IMR-90 (cell line): ENCODE measurements at regions not wholly inside any gene's neighbourhood (a gene's known extent, or its start where the extent isn't known, plus 50 kb on each side); places are given as distances from the start of the nearest gene placed in this dataset.

Experiments used
- ATAC-seq: fragments of 200-7000 bp; cut with Tn5 transposase; 2 replicates; pipeline ENCODE4 v1.9.1; 2020; ENCODE audit warnings: low read depth, mild to moderate bottlenecking, moderate library complexity
- BruUV-seq: library from RNA; stranded (reverse); fragments of 400-500 nt; replicated peaks from 2 replicates; lab custom pipeline; 2021; lab: Mats Ljungman, UMichigan
- CTCF ChIA-PET: fragments of 300-600 bp; formaldehyde crosslinking; extraction: SDS; loops from one replicate; lab custom pipeline; 2021; ENCODE audit warnings: antibody characterized with exemption; lab: Yijun Ruan, JAX
- POLR2A ChIA-PET: fragments of 300-600 bp; sonication (Branson Sonifier 250); formaldehyde crosslinking; loops from one replicate; lab custom pipeline; 2022; ENCODE audit warnings: antibody characterized with exemption; ENCODE audit not compliant: unreplicated experiment; lab: Charles Lee
- DNase-seq: peaks from one replicate; pipeline ENCODE4 v3.0.0; 2013
- H2AFZ ChIP-seq: replicated peaks from 2 replicates; pipeline ENCODE3; 2013; ENCODE audit warnings: low read length, mild to moderate bottlenecking; ENCODE audit not compliant: poor library complexity
- H2AK5ac ChIP-seq: 2 replicates; pipeline ENCODE4 v1.6.1; 2013; ENCODE audit warnings: low read depth, low read length, inconsistent platforms
- H2AK9ac ChIP-seq: replicated peaks from 2 replicates; pipeline ENCODE3; 2013; ENCODE audit warnings: mild to moderate bottlenecking, low read depth, low read length, moderate library complexity; ENCODE audit not compliant: poor library complexity
- H2BK120ac ChIP-seq: 2 replicates; pipeline ENCODE4 v1.6.1; 2013; ENCODE audit warnings: low read depth, low read length, inconsistent platforms
- H2BK15ac ChIP-seq: 3 replicates; pipeline ENCODE4 v1.6.1; 2013; ENCODE audit warnings: low read depth, low read length, inconsistent platforms
- H2BK20ac ChIP-seq: 2 replicates; pipeline ENCODE4 v1.6.1; 2013; ENCODE audit warnings: low read depth, mild to moderate bottlenecking, inconsistent platforms, low read length, moderate library complexity
- H2BK5ac ChIP-seq: 2 replicates; pipeline ENCODE4 v1.6.1; 2013; ENCODE audit warnings: mild to moderate bottlenecking, low read depth, low read length, inconsistent platforms; ENCODE audit not compliant: poor library complexity, severe bottlenecking
- H3K14ac ChIP-seq: replicated peaks from 2 replicates; pipeline ENCODE4 v1.6.1; 2013; ENCODE audit warnings: low read depth, low read length, inconsistent platforms
- H3K18ac ChIP-seq: 2 replicates; pipeline ENCODE4 v1.6.1; 2013; ENCODE audit warnings: low read depth, low read length, control low read depth
- H3K23ac ChIP-seq: 2 replicates; pipeline ENCODE4 v1.6.1; 2013; ENCODE audit warnings: low read depth, low read length, inconsistent platforms
- H3K27ac ChIP-seq: 2 replicates; pipeline ENCODE4 v1.5.1; 2013; ENCODE audit warnings: mild to moderate bottlenecking, control low read depth, low read length; ENCODE audit not compliant: insufficient read depth
- H3K27me3 ChIP-seq: 2 replicates; pipeline ENCODE4 v1.6.1; 2013; ENCODE audit warnings: low read length; ENCODE audit not compliant: control insufficient read depth, insufficient read depth
- H3K36me3 ChIP-seq: 2 replicates; pipeline ENCODE4 v1.6.1; 2013; ENCODE audit warnings: low read length, mixed read lengths; ENCODE audit not compliant: control insufficient read depth, insufficient read depth
- H3K4ac ChIP-seq: 2 replicates; pipeline ENCODE4 v1.6.1; 2013; ENCODE audit warnings: low read depth, low read length, inconsistent platforms
- H3K4me1 ChIP-seq: 2 replicates; pipeline ENCODE4 v1.6.1; 2013; ENCODE audit warnings: low read length, mixed read lengths; ENCODE audit not compliant: control insufficient read depth, insufficient read depth
- H3K4me2 ChIP-seq: 2 replicates; pipeline ENCODE4 v1.6.1; 2013; ENCODE audit warnings: low read depth, mild to moderate bottlenecking, control low read depth, low read length, moderate library complexity
- H3K4me3 ChIP-seq: 2 replicates; pipeline ENCODE4 v1.5.1; 2013; ENCODE audit warnings: low read depth, mild to moderate bottlenecking, control low read depth, low read length, moderate library complexity; ENCODE audit not compliant: insufficient read depth
- H3K56ac ChIP-seq: 2 replicates; pipeline ENCODE4 v1.6.1; 2013; ENCODE audit warnings: low read length, inconsistent platforms; ENCODE audit not compliant: insufficient read depth; ENCODE audit errors: extremely low read depth
- H3K79me1 ChIP-seq, 2 experiments: 2 replicates each; pipeline ENCODE4 v1.6.1; 2013; ENCODE audit warnings: low read length in 2 of 2, inconsistent platforms in 1 of 2, low read depth in 1 of 2
- H3K9ac ChIP-seq: 2 replicates; pipeline ENCODE4 v1.6.1; 2013; ENCODE audit warnings: low read depth, low read length, control low read depth
- H3K9me1 ChIP-seq: 2 replicates; pipeline ENCODE4 v1.6.1; 2013; ENCODE audit warnings: low read length, inconsistent platforms; ENCODE audit not compliant: insufficient read depth
- H3K9me3 ChIP-seq: 2 replicates; pipeline ENCODE4 v1.6.1; 2013; ENCODE audit warnings: low read length; ENCODE audit not compliant: control insufficient read depth, insufficient read depth
- H4K20me1 ChIP-seq: 2 replicates; pipeline ENCODE4 v1.6.1; 2013; ENCODE audit warnings: low read length, inconsistent platforms; ENCODE audit not compliant: insufficient read depth
- H4K5ac ChIP-seq: 2 replicates; pipeline ENCODE4 v1.6.1; 2013; ENCODE audit warnings: mild to moderate bottlenecking, low read depth, low read length, control low read depth
- H4K8ac ChIP-seq, 2 experiments: 2 replicates each; pipeline ENCODE4 v1.6.1; 2013; ENCODE audit warnings: low read depth in 2 of 2, low read length in 2 of 2, control low read depth in 1 of 2, inconsistent platforms in 1 of 2
- H4K91ac ChIP-seq: 2 replicates; pipeline ENCODE4 v1.6.1; 2013; ENCODE audit warnings: low read depth, low read length, inconsistent platforms; ENCODE audit not compliant: insufficient read depth
- BHLHE40 ChIP-seq: fragments of 150-350 bp; IDR thresholded peaks from 2 replicates; pipeline ENCODE4 v1.6.1; 2016; ENCODE audit warnings: mild to moderate bottlenecking, low read depth, low read length
- CEBPB ChIP-seq: IDR thresholded peaks from 2 replicates; pipeline ENCODE4 v1.6.1; 2012; ENCODE audit warnings: low read depth, low read length, improper control_type of control experiment
- FOS ChIP-seq: fragments of 150-350 bp; IDR thresholded peaks from 2 replicates; pipeline ENCODE4 v1.6.1; 2016; ENCODE audit warnings: low read depth, low read length
- MAZ ChIP-seq: IDR thresholded peaks from 2 replicates; pipeline ENCODE4 v1.6.1; 2012; ENCODE audit warnings: low read depth, mild to moderate bottlenecking, low read length, improper control_type of control experiment, moderate library complexity, borderline replicate concordance
- MXI1 ChIP-seq: IDR thresholded peaks from 2 replicates; pipeline ENCODE4 v1.6.1; 2012; ENCODE audit warnings: low read depth, mild to moderate bottlenecking, low read length, moderate library complexity, borderline replicate concordance
- RCOR1 ChIP-seq: IDR thresholded peaks from 2 replicates; pipeline ENCODE4 v1.6.1; 2012; ENCODE audit warnings: mild to moderate bottlenecking, low read length, improper control_type of control experiment; ENCODE audit not compliant: insufficient replicate concordance
- USF2 ChIP-seq: fragments of 150-350 bp; IDR thresholded peaks from 2 replicates; pipeline ENCODE4 v1.6.1; 2017; ENCODE audit warnings: mild to moderate bottlenecking, antibody characterized with exemption, low read length, low read depth
- WGBS, 2 experiments: methylation state at CpG; one replicate each; pipeline versions ENCODE4 v1.1.5 to v1.1.7; 2013; ENCODE audit warnings: missing lambda C conversion rate in 2 of 2; ENCODE audit not compliant: insufficient read length in 1 of 2; ENCODE audit errors: extremely low coverage in 2 of 2; 5-methylcytosine and 5-hydroxymethylcytosine counted together
- dilution Hi-C: fragments of 300-500 bp; cut with HindIII; formaldehyde crosslinking; loops from one replicate; pipeline ENCODE4 v1.14.3; 2018; ENCODE audit warnings: low sequenced_read_pairs; ENCODE audit not compliant: unreplicated experiment
- in situ Hi-C: fragments of 300-500 bp; cut with MboI; formaldehyde crosslinking; loops from 3 replicates; pipeline ENCODE4 v1.14.3; 2019; ENCODE audit warnings: low sequenced_read_pairs, inconsistent platforms, mixed read lengths
- intact Hi-C: fragments of 100-400 bp; cut with micrococcal nuclease; formaldehyde crosslinking; loops from 2 replicates; pipeline ENCODE4 v1.10.0; 2022

DNA sequence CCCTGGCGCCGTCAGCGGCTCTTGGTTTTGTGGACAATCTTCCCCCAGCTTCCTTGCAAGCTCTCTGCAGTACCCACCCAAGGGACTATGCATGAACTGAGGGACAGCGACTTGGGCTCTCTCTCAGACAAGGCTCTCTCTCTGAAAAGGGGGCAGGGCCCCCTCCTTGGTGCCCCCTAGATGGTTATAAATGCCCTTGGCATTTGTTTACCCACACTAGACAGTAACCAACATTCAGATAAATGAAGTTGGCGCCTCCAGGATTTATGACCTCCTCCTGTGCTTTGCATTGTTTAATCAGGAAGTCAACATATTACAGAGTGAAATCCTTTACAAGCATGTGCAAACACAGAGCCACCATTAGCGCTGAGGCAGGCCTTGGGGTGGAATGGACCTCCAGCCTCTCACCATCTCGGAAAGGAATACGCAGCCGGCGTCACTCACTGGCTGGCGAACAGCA lies 547.4 kb upstream of the ID2 start:
- ChIA-PET POLR2A (no interaction called here), CTCF (interaction anchor here (0.6 kb wide), 1 partner anchor 7 kb away, joined by 3 read pairs; no protein-coding TSS in a partner anchor)
- no peaks in the 10 kb centered on the region for H3K27me3 ChIP-seq
- no peak overlapping the region for H4K91ac ChIP-seq
- no peak overlapping the region for H3K4me2 ChIP-seq
- WGBS, 2 experiments = no CpG with 5 or more reads among the region's 11 CpGs
- H3K56ac ChIP-seq = no peak overlapping the region
- H3K18ac ChIP-seq = no peak overlapping the region
- H3K36me3 ChIP-seq = no peaks in the 10 kb centered on the region
- H2BK5ac ChIP-seq = no peak overlapping the region
- no peak for TF ChIP-seq MAZ
- no peak for TF ChIP-seq RCOR1
- no peak for TF ChIP-seq FOS
- no peak for TF ChIP-seq USF2
- TF ChIP-seq BHLHE40 = no peak
- no peak for TF ChIP-seq CEBPB
- TF ChIP-seq MXI1 = no peak
- H3K4ac ChIP-seq = no peak overlapping the region
- H4K5ac ChIP-seq = no peak overlapping the region
- dilution Hi-C loops (no loop called here), in situ Hi-C loops (no loop called here), intact Hi-C loops (no loop called here)
- H3K9me1 ChIP-seq = no peaks in the 10 kb centered on the region
- no peaks in the 10 kb centered on the region for H4K20me1 ChIP-seq
- H4K8ac ChIP-seq = no peak overlapping the region
- no peak for DNase-seq
- no peak overlapping the region for H3K9ac ChIP-seq
- H3K79me1 ChIP-seq = no peaks in the 10 kb centered on the region
- no peak overlapping the region for H3K4me3 ChIP-seq
- peak overlapping the region; percentile 33 for H2AFZ ChIP-seq
- no peak overlapping the region for H3K14ac ChIP-seq
- H2AK9ac ChIP-seq = no peak overlapping the region
- no peak overlapping the region for H2BK120ac ChIP-seq
- no peak for ATAC-seq
- BruUV-seq = no TSS peak
- H3K27ac ChIP-seq = no peak overlapping the region
- no peak overlapping the region for H2AK5ac ChIP-seq
- H2BK20ac ChIP-seq = no peak overlapping the region
- peaks cover 1% of the 10 kb centered on the region; the same call in 1 of the 2 replicates for H3K4me1 ChIP-seq
- no peaks in the 10 kb centered on the region for H3K9me3 ChIP-seq
- no peak overlapping the region for H2BK15ac ChIP-seq
- no peak overlapping the region for H3K23ac ChIP-seq
